H7 (cell line): ENCODE measurements at regions not wholly inside any gene's neighbourhood (a gene's known extent, or its start where the extent isn't known, plus 50 kb on each side); places are given as distances from the start of the nearest gene placed in this dataset.
"Not testable (repeated sequence)": the region's sequence is repeated elsewhere in the genome, so short reads cannot be mapped to it uniquely, and the experiment has no call there.

Experiments
- DNase-seq: peaks from one replicate; pipeline ENCODE4 v3.0.0; 2012
- H3K27me3 ChIP-seq: 2 replicates; pipeline ENCODE4 v1.6.0; 2011; ENCODE audit warnings: mild to moderate bottlenecking, low read length; ENCODE audit not compliant: control insufficient read depth, insufficient read depth
- H3K36me3 ChIP-seq: replicated peaks from 2 replicates; pipeline ENCODE4 v1.5.1; 2011; ENCODE audit warnings: low read length; ENCODE audit not compliant: control insufficient read depth, insufficient read depth
- H3K4me3 ChIP-seq: 2 replicates; pipeline ENCODE4 v1.5.1; 2011; ENCODE audit warnings: low read depth, mild to moderate bottlenecking, control low read depth, low read length, moderate library complexity; ENCODE audit not compliant: insufficient read depth

DNA sequence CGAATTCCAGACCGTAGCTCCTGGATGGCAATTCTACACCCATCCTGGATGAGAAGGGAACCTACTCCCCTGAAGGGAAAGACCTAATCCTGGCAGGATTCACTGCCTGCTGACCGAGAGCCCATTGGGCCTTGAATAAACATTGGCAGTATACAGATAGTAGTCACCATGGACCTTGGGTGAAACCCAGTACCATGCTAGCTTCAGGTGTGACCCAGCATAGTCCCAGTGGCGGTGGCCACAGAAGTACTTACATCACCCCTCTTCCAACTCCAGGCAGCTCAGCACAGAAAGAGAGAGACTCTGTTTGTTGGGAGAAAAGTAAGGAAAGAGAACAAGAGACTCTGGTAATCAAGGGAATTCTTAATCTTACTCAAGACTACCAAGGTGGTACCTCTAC lies 97.2 kb upstream of the SLC13A1 start:
- DNase-seq, result no peak
- no peak overlapping the region for H3K4me3 ChIP-seq
- H3K36me3 ChIP-seq, result no peaks in the 10 kb centered on the region
- no peaks in the 10 kb centered on the region for H3K27me3 ChIP-seq

DNA sequence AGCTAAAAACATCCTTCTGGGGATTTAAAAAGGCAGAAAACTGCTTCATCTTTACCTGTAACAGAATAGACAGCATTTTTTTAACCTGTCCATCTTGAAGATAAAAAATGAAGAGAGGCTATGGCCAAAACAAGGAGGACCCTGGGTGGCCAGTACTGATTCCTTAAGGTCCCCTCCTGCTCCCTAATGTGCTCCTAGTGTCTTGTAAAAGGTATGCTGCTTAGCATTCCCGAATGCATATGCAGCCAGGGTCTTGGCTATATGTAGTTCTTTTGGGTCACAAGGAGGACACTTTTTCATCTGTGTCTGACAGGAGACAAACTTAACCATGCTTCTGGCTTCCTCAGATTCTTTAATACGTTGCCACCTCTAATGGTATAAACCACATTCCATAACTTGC lies 93.9 kb upstream of the SLC13A1 start:
- DNase-seq, result no peak
- no peaks in the 10 kb centered on the region for H3K36me3 ChIP-seq
- no peak overlapping the region for H3K4me3 ChIP-seq
- H3K27me3 ChIP-seq, result no peaks in the 10 kb centered on the region

DNA sequence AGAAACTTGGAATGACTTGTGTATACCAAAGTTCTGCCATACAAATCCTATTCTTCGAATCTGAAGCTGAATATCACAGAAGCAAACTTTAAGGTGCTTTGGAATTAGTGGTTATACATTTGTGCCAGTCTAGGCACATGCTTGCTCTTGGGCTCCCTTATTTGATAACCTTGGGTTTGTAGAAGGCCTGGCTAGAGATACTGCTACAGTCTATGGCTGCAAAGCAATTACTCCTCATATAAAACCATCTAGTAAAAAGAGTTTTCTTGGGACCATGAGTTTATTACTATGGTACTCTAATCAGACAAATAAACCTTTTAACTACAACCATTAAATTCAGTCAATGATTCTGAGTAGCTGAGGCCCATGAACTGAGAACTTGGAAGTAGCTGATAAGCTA lies 92.5 kb upstream of the SLC13A1 start:
- Histone ChIP-seq H3K4me3 (no peak overlapping the region), H3K36me3 (no peaks in the 10 kb centered on the region), H3K27me3 (no peaks in the 10 kb centered on the region)
- DNase-seq, result no peak

DNA sequence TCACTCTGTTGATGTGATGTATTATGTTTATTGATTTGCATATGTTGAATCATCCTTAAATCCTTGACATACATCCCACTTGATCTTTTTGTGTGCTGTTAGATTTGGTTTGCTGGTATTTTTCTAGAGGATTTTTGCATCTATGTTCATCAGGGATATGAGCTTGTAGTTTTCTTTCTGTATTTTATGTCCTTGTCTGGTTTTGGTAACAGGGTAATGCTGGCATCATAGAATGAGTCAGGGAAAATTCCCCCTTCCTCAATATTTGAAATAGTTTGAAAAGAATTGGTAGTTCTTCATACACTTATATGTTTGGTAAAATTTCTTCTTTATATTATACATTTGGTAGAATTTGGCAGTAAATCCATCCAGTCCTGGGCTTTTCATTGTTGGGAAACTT lies 89.4 kb upstream of the SLC13A1 start:
- no peak for DNase-seq
- no peaks in the 10 kb centered on the region for H3K36me3 ChIP-seq
- H3K27me3 ChIP-seq, result no peaks in the 10 kb centered on the region
- no peak overlapping the region for H3K4me3 ChIP-seq

GRCh38 chr7:123285076-123285700 lies 85.4 kb upstream of the SLC13A1 start:
- peak; percentile 3 for DNase-seq

GRCh38 chr7:123283373-123283772 lies 83.6 kb upstream of the SLC13A1 start:
- no peak for DNase-seq
- no peaks in the 10 kb centered on the region; the same call in 1 of the 2 replicates for H3K27me3 ChIP-seq
- no peaks in the 10 kb centered on the region for H3K36me3 ChIP-seq
- H3K4me3 ChIP-seq, result no peak overlapping the region

More at GRCh38 chr7:123285076-123285700, 85.4 kb upstream of the SLC13A1 start:
- H3K4me3 ChIP-seq, result no peak overlapping the region
- H3K36me3 ChIP-seq, result no peaks in the 10 kb centered on the region
- H3K27me3 ChIP-seq, result no peaks in the 10 kb centered on the region; the same call in 1 of the 2 replicates

- Histone ChIP-seq H3K4me3 (no peak overlapping the region), H3K27me3 (no peaks in the 10 kb centered on the region; the same call in 1 of the 2 replicates), H3K36me3 (no peaks in the 10 kb centered on the region)
- DNase-seq, result no peak
Measured at GRCh38 chr7:123282181-123282580, 82.4 kb upstream of the SLC13A1 start.

DNA sequence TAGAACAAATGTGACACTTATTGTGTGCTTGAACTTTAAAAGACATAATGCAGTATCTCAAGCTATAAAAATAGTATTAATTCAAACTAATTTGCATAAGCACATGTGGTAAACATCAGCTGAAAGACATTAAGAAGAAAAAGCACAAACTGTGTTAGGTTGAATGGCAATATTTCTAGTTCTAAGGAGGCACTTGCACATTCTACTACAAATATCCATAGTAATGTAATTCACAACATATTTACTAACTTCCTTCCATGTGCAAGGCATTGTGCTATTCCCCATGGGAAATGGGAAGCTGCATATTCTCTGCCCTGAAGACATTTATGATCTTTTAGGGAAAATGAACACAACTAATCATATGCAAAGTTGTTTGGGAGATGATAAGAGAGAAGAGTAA lies 80.2 kb upstream of the SLC13A1 start:
- no peaks in the 10 kb centered on the region for H3K36me3 ChIP-seq
- DNase-seq, result no peak
- no peaks in the 10 kb centered on the region; the same call in 1 of the 2 replicates for H3K27me3 ChIP-seq
- H3K4me3 ChIP-seq, result no peak overlapping the region

DNA sequence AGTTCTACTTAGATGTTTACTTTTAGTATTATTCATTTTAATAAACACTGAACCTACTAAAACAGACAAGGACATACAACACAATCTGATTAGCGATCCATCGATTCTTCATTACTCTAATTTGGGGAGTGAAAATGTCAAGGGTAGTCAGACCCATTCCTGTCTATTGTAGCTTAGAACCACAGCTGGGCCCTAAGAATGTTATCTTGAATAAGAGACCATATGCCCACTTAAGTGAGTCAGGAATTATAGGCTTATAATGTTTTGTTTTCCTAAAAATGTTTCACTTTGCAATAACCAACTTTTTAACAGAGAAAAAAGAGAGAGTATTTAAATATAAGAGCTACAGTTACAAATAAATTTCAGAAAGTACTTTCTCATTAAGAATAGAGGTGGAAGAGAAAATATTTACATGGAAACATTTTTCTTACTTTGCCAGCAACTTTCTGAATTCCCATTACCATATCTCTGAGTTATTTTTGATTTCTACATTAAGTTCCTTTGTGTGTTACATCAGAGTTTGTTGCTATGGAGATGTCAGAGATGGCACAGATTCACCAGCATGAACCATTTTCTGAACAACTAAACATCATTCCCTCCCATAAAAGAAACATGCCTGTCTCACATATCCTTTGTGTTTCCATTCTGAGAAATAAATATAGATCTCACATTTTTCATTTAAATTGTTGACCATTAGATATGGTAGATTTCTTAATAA lies 75.4 kb upstream of the SLC13A1 start:
- H3K27me3 ChIP-seq, result no peaks in the 10 kb centered on the region
- DNase-seq, result no peak
- no peak overlapping the region for H3K4me3 ChIP-seq
- H3K36me3 ChIP-seq, result no peaks in the 10 kb centered on the region

DNA sequence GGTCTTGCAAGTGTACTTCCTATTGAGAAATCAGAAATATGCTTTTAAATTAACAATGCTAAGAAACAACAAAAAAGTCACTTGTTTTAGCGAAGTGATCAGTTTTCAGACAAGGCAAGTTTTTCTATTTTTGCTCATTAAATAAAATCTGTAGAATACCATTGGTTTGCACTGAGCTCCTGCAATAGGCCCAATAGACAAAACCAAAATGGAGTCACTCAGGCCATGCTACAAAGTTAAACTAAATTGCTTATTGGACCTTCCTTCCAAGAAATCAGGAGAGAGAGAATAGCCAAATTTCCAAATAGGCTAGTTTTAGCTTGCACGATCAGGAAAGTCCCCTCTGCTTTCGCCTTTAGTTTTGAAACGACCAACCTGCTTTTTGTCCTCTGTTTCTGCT lies 73.4 kb upstream of the SLC13A1 start:
- no peak for DNase-seq
- H3K4me3 ChIP-seq, result no peak overlapping the region
- H3K36me3 ChIP-seq, result no peaks in the 10 kb centered on the region
- H3K27me3 ChIP-seq, result no peaks in the 10 kb centered on the region

GRCh38 chr7:123271856-123272255 lies 72.1 kb upstream of the SLC13A1 start:
- DNase-seq, result no peak
- no peaks in the 10 kb centered on the region for H3K36me3 ChIP-seq
- H3K27me3 ChIP-seq, result no peaks in the 10 kb centered on the region
- no peak overlapping the region for H3K4me3 ChIP-seq

DNA sequence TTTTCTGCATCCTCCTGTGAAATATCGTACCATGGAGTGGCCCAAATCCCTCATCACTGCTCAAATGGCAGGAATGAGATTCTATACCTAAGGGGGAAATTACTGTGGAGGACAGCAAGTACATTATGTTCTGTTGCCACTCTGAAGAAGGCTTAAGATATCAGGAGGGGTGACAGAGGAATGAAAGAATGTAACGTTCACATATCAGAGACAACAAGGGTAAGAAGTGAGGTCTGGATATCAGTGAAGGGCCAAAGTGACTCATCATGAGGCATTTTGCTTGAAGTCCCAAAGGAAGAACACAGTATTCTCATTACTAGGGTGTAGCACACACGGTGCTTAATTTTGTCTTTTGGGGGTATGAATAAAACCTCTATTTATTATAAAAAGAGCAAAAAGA lies 71.5 kb upstream of the SLC13A1 start:
- no peak for DNase-seq
- Histone ChIP-seq H3K4me3 (no peak overlapping the region), H3K27me3 (no peaks in the 10 kb centered on the region)

GRCh38 chr7:123270570-123270969 lies 70.8 kb upstream of the SLC13A1 start:
- no peak for DNase-seq

More for the DNA sequence above, 71.5 kb upstream of the SLC13A1 start:
- no peaks in the 10 kb centered on the region for H3K36me3 ChIP-seq

DNA sequence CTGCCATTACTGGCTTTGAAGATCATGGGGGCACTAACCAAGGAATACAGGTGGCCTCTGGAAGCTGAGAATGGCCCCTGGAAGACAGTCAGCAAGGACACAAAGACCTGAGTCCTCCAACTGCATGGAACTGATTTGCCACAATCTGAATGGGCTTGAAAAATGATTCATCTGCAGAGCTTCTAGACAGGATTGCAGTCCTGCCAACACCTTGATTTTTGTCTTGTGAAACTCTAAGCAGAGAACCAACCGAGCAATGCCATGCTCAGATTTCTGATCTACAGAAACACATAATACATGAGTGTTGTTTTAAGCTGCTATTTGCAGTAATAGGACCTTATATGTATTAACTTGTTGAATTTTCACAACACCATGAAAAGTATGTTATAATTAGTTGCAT lies 66.1 kb upstream of the SLC13A1 start:
- Histone ChIP-seq H3K27me3 (no peaks in the 10 kb centered on the region), H3K36me3 (no peaks in the 10 kb centered on the region), H3K4me3 (no peak overlapping the region)
- DNase-seq, result no peak

More at GRCh38 chr7:123270570-123270969, 70.8 kb upstream of the SLC13A1 start:
- Histone ChIP-seq H3K4me3 (no peak overlapping the region), H3K36me3 (no peaks in the 10 kb centered on the region), H3K27me3 (no peaks in the 10 kb centered on the region)

- H3K4me3 ChIP-seq, H3K36me3 ChIP-seq, H3K27me3 ChIP-seq, DNase-seq: not testable (repeated sequence)
Measured at GRCh38 chr7:123264820-123265219, 65.1 kb upstream of the SLC13A1 start.
